ENCODE measurements at regions not wholly inside any gene's neighbourhood (a gene's known extent, or its start where the extent isn't known, plus 50 kb on each side); places are given as distances from the start of the nearest gene placed in this dataset.

- Histone ChIP-seq H3K27ac (no peak overlapping the region), H3K4me3 (no peak overlapping the region), H3K36me3 (no peaks in the 10 kb centered on the region), H3K4me1 (replicated peaks) (no peaks in the 10 kb centered on the region), H3K9me3 (no peaks in the 10 kb centered on the region), H3K27me3 (replicated peaks; ENCODE audit: insufficient read depth) (no peaks in the 10 kb centered on the region)
- 92% methylated on average over 3 of the region's 3 CpGs for WGBS
- no peak for TF ChIP-seq POLR2A (IDR thresholded peaks at IDR 0.05)
- TF ChIP-seq CTCF (IDR thresholded peaks at IDR 0.05), result no peak
- intact Hi-C loops (cut with DNase I), result no loop called here
- no peak for DNase-seq (ENCODE audit: low spot score)
Measured at GRCh38 chr11:127462065-127462344, 461.4 kb upstream of the KIRREL3 start.

GRCh38 chr11:127461241-127462064 is 460.9 kb upstream of the KIRREL3 start:
- 58% methylated on average over 6 of the region's 6 CpGs for WGBS
- Histone ChIP-seq H3K4me3 (no peak overlapping the region), H3K4me1 (replicated peaks) (no peaks in the 10 kb centered on the region), H3K36me3 (no peaks in the 10 kb centered on the region), H3K9me3 (no peaks in the 10 kb centered on the region), H3K27ac (no peak overlapping the region), H3K27me3 (replicated peaks; ENCODE audit: insufficient read depth) (no peaks in the 10 kb centered on the region)
- no peak for TF ChIP-seq CTCF (IDR thresholded peaks at IDR 0.05)
- TF ChIP-seq POLR2A (IDR thresholded peaks at IDR 0.05), result no peak
- no peak for TF ChIP-seq POLR2AphosphoS5 (IDR thresholded peaks at IDR 0.05)
- intact Hi-C loops (cut with DNase I), result no loop called here
- DNase-seq (ENCODE audit: low spot score), result no peak

GRCh38 chr11:127458561-127458960 is 458.0 kb upstream of the KIRREL3 start:
- WGBS, result 18% methylated on average over 2 of the region's 2 CpGs

GRCh38 chr11:127454856-127455255 is 454.3 kb upstream of the KIRREL3 start:
- Histone ChIP-seq H3K27me3 (replicated peaks; ENCODE audit: insufficient read depth) (no peaks in the 10 kb centered on the region), H3K27ac (no peak overlapping the region), H3K4me3 (no peak overlapping the region), H3K9me3 (no peaks in the 10 kb centered on the region), H3K4me1 (replicated peaks) (no peaks in the 10 kb centered on the region), H3K36me3 (no peaks in the 10 kb centered on the region)
- 31% methylated on average over 4 of the region's 4 CpGs for WGBS
- intact Hi-C loops (cut with DNase I), result no loop called here
- TF ChIP-seq POLR2AphosphoS5 (IDR thresholded peaks at IDR 0.05), result no peak
- TF ChIP-seq CTCF (IDR thresholded peaks at IDR 0.05), result no peak
- TF ChIP-seq POLR2A (IDR thresholded peaks at IDR 0.05), result no peak
- DNase-seq (ENCODE audit: low spot score), result no peak

More at GRCh38 chr11:127458561-127458960, 458.0 kb upstream of the KIRREL3 start:
- no peak for DNase-seq (ENCODE audit: low spot score)
- no peaks in the 10 kb centered on the region for H3K9me3 ChIP-seq
- H3K27me3 ChIP-seq (replicated peaks; ENCODE audit: insufficient read depth), result no peaks in the 10 kb centered on the region
- H3K27ac ChIP-seq, result no peak overlapping the region
- no peak overlapping the region for H3K4me3 ChIP-seq
- no peaks in the 10 kb centered on the region for H3K4me1 ChIP-seq (replicated peaks)
- no peaks in the 10 kb centered on the region for H3K36me3 ChIP-seq
- TF ChIP-seq POLR2A (IDR thresholded peaks at IDR 0.05) (no peak), CTCF (IDR thresholded peaks at IDR 0.05) (no peak)
- intact Hi-C loops (cut with DNase I), result no loop called here

GRCh38 chr11:127452533-127452932 is 452.0 kb upstream of the KIRREL3 start:
- TF ChIP-seq POLR2AphosphoS5 (IDR thresholded peaks at IDR 0.05) (no peak), POLR2A (IDR thresholded peaks at IDR 0.05) (no peak), CTCF (IDR thresholded peaks at IDR 0.05) (no peak)
- DNase-seq (ENCODE audit: low spot score), result no peak
- intact Hi-C loops (cut with DNase I), result no loop called here
- no peaks in the 10 kb centered on the region for H3K4me1 ChIP-seq (replicated peaks)
- no peaks in the 10 kb centered on the region for H3K36me3 ChIP-seq
- WGBS, result 91% methylated on average over 5 of the region's 5 CpGs
- H3K27ac ChIP-seq, result no peak overlapping the region
- H3K4me3 ChIP-seq, result no peak overlapping the region
- H3K27me3 ChIP-seq (replicated peaks; ENCODE audit: insufficient read depth), result no peaks in the 10 kb centered on the region
- H3K9me3 ChIP-seq, result no peaks in the 10 kb centered on the region

Data from prostate gland (tissue), 2 donors.